OCI-LY3 (cell line): ENCODE measurements at regions not wholly inside any gene's neighbourhood (a gene's known extent, or its start where the extent isn't known, plus 50 kb on each side); places are given as distances from the start of the nearest gene placed in this dataset.

Experiments used
- EZH2phosphoT487 ChIP-seq: fragments of 200-600 bp; shearing (Covaris generic); IDR thresholded peaks from 2 replicates; pipeline ENCODE4 v1.6.1; 2018; ENCODE audit warnings: antibody characterized with exemption, mixed run types, low read depth
- TF ChIP-seq, protein P1 (sequence below): fragments of 200-600, 300-600 bp; sonication (generic); IDR thresholded peaks from 2 replicates; pipeline ENCODE4 v1.5.1; 2014; ENCODE audit warnings: antibody characterized with exemption, low read length, low read depth

DNA sequence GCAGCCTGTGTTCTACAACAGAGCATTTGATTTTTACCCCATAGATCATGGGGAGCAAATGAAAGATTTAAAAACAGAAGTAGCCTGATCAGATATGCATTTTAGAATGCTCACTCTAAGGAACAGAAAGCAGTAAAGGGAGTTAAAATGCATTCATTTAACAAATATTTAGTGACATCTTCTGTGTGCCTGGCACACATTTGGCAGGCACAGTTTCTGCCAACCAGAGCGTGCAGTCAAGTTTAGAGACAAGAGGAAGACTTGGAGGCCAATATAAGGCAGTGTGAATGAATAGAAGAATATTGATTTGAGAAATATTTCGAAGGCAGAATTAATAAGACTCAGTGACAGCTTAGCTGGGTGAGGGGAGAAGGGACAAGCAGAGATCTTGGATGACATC is 210.1 kb downstream of the KDR start:
- TF ChIP-seq, protein P1, sequence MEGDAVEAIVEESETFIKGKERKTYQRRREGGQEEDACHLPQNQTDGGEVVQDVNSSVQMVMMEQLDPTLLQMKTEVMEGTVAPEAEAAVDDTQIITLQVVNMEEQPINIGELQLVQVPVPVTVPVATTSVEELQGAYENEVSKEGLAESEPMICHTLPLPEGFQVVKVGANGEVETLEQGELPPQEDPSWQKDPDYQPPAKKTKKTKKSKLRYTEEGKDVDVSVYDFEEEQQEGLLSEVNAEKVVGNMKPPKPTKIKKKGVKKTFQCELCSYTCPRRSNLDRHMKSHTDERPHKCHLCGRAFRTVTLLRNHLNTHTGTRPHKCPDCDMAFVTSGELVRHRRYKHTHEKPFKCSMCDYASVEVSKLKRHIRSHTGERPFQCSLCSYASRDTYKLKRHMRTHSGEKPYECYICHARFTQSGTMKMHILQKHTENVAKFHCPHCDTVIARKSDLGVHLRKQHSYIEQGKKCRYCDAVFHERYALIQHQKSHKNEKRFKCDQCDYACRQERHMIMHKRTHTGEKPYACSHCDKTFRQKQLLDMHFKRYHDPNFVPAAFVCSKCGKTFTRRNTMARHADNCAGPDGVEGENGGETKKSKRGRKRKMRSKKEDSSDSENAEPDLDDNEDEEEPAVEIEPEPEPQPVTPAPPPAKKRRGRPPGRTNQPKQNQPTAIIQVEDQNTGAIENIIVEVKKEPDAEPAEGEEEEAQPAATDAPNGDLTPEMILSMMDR: no peak
- no peak for TF ChIP-seq EZH2phosphoT487
